HG03097 (cell line): ENCODE measurements at regions not wholly inside any gene's neighbourhood (a gene's known extent, or its start where the extent isn't known, plus 50 kb on each side); places are given as distances from the start of the nearest gene placed in this dataset.
"Not testable (repeated sequence)": the region's sequence is repeated elsewhere in the genome, so short reads cannot be mapped to it uniquely, and the experiment has no call there.

Experiments used
- ATAC-seq: cut with Tn5 transposase; IDR thresholded peaks from one replicate; pipeline ENCODE4 v1.9.1; 2021; ENCODE audit not compliant: unreplicated experiment, low FRiP score

- no peak for ATAC-seq
Observed at GRCh38 chr18:2114765-2115164, 456.5 kb downstream of the METTL4 start.

DNA sequence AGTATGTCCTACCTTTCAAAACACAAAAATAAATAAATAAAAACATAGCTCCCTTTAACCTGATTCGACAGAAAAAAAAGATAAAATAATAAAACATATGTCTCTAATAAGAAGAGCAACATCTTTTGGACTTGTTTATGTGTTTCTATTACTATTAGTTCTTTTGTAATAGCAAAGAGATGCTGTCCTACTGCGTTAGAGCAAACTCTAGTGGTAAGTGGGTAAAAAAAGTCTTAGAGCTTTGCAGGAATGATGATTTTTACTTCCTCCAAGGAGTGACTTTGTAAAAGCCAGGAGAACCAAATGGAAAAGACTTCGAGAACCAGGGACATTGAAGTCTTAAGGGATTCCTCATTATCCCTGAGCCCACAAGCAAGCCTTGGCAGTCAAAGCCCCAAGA lies 450.1 kb downstream of the METTL4 start:
- ATAC-seq: no peak

DNA sequence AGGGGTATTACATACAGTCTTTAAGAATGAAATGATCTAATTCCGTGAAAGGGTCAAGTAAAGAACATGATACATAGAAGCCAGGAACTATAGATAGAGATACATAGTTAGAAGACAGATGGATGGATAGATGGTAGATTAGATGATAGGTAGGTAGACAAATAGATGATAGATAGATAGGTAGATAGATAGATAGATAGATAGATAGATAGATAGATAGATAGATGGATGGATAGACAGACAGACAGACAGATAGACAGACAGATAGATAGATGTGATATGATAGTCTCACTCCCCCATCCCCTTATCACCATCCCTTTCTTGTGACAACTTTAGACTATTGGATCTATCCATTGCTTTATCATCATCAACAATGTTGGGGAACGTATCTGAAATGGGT lies 448.2 kb downstream of the METTL4 start:
- no peak for ATAC-seq

DNA sequence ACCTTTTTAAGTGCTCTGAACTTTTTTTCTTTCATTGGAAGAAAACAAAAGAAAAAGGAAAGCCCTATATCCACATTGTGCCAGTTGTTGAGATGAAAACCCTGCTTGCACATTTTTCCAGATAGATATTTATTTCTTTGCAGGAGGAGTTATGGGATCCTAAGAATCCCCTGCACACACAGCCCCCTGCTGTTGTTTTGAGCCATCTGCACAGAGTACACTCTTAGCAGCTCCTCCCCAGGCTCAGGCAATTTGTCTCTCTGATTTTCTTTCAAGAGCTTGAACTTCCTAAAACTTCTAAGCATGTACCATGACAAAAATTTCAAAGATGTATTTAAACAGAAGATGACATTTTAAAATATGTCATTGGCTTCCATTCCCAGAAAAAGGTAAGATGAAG lies 436.9 kb downstream of the METTL4 start:
- no peak for ATAC-seq

GRCh38 chr18:2135309-2135708 lies 436.0 kb downstream of the METTL4 start:
- ATAC-seq: no peak

DNA sequence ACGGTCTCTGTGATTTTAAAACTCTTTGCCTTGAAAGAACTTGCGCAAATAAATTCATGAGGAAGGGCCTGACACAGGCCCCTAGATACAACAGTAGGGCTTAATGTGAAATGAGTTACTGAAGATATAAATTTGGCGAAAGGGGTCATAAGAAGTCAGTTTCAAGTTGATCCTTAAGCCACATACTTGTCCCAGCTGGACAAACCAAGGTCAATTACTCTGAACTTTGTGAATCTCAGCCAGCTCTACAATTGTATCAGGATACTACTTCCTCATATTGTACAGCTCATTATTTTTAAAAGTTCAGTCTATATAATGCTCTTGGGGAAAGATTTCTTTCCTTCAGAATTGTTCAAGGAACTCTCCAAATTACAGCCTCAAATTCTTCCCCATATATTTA lies 432.8 kb downstream of the METTL4 start:
- ATAC-seq: no peak

DNA sequence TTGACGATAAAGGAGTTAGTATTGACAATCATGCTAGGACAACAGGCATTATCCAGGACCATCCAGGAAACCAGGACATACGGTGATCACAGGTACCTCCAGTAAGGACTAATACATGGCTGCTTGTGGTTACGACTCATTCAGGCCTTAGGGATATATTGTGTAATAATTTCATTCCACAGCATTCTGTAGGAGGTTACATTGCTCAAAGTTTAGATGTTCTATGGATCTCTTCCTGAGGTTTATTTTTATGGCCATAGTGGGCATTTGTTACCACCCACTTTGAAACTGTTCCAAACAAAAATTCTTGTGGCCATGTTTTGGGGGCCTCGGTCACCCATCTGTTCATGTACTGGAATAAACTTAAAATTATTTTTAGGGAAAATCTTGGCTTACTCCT lies 431.6 kb downstream of the METTL4 start:
- ATAC-seq: no peak

- no peak for ATAC-seq
Observed at GRCh38 chr18:2143636-2144035, 427.7 kb downstream of the METTL4 start.

DNA sequence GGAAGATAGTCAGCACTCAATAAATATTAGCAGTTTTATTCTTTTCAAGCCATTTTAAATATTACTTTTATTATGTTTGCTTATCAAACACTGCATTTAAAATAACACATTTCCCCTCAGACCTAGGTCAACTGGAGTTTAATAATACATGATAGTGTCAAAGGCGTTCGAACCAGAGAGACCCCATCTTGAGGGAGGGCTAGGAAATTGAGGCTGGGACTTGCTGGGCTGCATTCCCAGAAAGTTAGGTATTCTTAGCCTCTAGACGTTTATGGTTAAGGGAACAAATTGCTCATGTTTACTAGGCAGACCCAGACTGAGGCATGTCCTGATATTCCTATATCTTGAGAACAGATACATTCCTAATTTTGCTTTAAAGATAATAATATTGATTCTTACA lies 426.5 kb downstream of the METTL4 start:
- no peak for ATAC-seq

GRCh38 chr18:2146092-2146491 lies 425.2 kb downstream of the METTL4 start:
- ATAC-seq: no peak

GRCh38 chr18:2146754-2147153 lies 424.6 kb downstream of the METTL4 start:
- no peak for ATAC-seq

DNA sequence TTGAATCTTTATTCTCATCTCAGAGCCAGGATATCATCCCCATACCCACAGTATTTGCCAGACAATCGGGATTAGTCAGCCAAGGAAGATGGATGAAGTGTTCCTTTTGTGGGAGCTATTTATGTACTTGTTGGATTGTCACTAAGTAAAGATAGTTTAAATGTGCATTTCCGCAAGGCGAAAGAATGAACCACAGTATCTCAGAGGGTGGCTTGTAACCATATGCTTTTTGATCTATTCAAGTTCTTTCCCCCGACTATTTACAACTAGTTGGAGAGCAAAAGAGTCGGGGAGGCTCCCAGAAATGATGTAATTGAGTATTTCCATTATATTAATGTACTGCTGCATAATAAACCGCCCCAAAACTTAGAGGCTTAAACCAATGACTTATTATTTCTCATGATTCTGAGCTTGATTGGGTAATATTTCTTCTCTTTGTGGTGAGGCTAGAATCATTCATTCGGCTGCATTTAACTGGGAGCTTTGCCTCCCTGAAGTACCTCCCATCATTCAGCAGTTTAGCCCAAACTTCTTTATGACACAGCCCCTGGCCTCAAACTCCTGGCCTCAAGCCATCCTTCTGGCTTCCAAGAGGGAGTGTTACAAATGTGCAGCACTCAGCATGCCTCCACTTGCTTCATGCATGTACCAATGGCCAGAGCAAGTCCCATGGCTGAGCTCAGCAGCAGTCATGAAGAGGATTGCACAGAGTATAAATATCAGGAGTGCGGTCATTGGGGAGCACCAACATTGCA lies 423.7 kb downstream of the METTL4 start:
- no peak for ATAC-seq

- ATAC-seq: no peak
Observed at GRCh38 chr18:2148823-2149222, 422.5 kb downstream of the METTL4 start.

DNA sequence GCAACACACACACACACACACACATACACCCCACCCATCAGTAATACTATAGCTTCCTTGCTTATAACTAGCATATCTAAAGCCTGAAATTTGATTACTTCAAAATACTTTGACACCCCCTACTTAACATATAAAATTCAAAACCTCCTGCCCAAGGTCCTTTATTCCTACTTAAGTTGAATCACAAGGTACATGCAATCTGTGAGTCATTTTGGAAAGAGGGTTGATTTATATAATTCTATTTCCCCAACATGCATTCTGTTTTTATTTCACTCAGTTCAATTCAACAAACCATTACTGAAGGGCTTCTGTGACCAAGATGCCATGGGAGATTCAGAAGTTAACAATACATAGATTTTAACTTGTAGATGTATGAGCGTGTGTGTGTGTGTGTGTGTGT lies 420.7 kb downstream of the METTL4 start:
- no peak for ATAC-seq

GRCh38 chr18:2154278-2154677 lies 417.0 kb downstream of the METTL4 start:
- ATAC-seq: no peak

- ATAC-seq: no peak
Observed at GRCh38 chr18:2164644-2165550, 406.4 kb downstream of the METTL4 start.

- not testable (repeated sequence) for ATAC-seq
Observed at GRCh38 chr18:2166876-2167275, 404.4 kb downstream of the METTL4 start.

- ATAC-seq: no peak
Observed at GRCh38 chr18:2168022-2168421, 403.3 kb downstream of the METTL4 start.

GRCh38 chr18:2169656-2170055 lies 401.6 kb downstream of the METTL4 start:
- ATAC-seq: no peak

GRCh38 chr18:2171840-2172625 lies 399.3 kb downstream of the METTL4 start:
- no peak for ATAC-seq

GRCh38 chr18:2172881-2173280 lies 398.4 kb downstream of the METTL4 start:
- ATAC-seq: no peak
